Thoracic aorta (tissue), 2 donors: ENCODE measurements at regions not wholly inside any gene's neighbourhood (a gene's known extent, or its start where the extent isn't known, plus 50 kb on each side); places are given as distances from the start of the nearest gene placed in this dataset.

Experiments used
- ATAC-seq: fragments of 150-250 bp; one replicate; pipeline ENCODE4 v1.8.0; 2017; ENCODE audit warnings: low read depth; ENCODE audit not compliant: insufficient number of reproducible peaks, low FRiP score
- DNase-seq: peaks from one replicate; pipeline ENCODE4 v3.0.0-alpha.2; 2020; ENCODE audit warnings: low spot score
- H3K27ac ChIP-seq, 2 donors: fragments of 200-600 bp; sonication (generic); 1 replicate in 1 of 2; 2 replicates in 1 of 2; pipeline ENCODE4 v1.5.1; 2016; ENCODE audit warnings: mild to moderate bottlenecking in 2 of 2, moderate library complexity in 2 of 2
- H3K27me3 ChIP-seq: fragments of 200-600 bp; sonication (generic); replicated peaks from 2 replicates; pipeline ENCODE4 v1.6.0; 2016; ENCODE audit warnings: mild to moderate bottlenecking; ENCODE audit not compliant: insufficient read depth
- H3K36me3 ChIP-seq: fragments of 200-600 bp; sonication (generic); one replicate; pipeline ENCODE4 v1.5.1; 2016
- H3K4me1 ChIP-seq, 2 donors: fragments of 200-600 bp; sonication (generic); 1 replicate in 1 of 2; 2 replicates in 1 of 2; pipeline versions ENCODE4 v1.5.1 to v1.6.0; 2016; ENCODE audit warnings: low read depth in 2 of 2, mild to moderate bottlenecking in 1 of 2; ENCODE audit not compliant: control insufficient read depth in 1 of 2
- H3K4me3 ChIP-seq: fragments of 200-600 bp; sonication (generic); 2 replicates; pipeline ENCODE4 v1.5.1; 2016; ENCODE audit warnings: mild to moderate bottlenecking
- H3K9me3 ChIP-seq: fragments of 200-600 bp; sonication (generic); 2 replicates; pipeline ENCODE4 v1.5.1; 2016
- CTCF ChIP-seq: fragments of 200-600 bp; sonication (generic); IDR thresholded peaks from one replicate; pipeline ENCODE4 v1.5.1; 2019; ENCODE audit warnings: antibody characterized with exemption

GRCh38 chr3:87082796-87083440 is 92.0 kb upstream of the VGLL3 start:
- peak overlapping the region; percentile 39 for H3K4me3 ChIP-seq
- DNase-seq (no peak), ATAC-seq (peak; percentile 90)
- H3K36me3 ChIP-seq, result no peaks in the 10 kb centered on the region
- no peaks in the 10 kb centered on the region for H3K27me3 ChIP-seq
- H3K9me3 ChIP-seq, result no peaks in the 10 kb centered on the region
- H3K4me1 ChIP-seq, result no peaks in the 10 kb centered on the region
- no peak overlapping the region for H3K27ac ChIP-seq
- TF ChIP-seq CTCF, result peak; percentile 60

- ATAC-seq, result no peak
- Histone ChIP-seq H3K4me3 (no peak overlapping the region), H3K27ac (no peak overlapping the region), H3K36me3 (no peaks in the 10 kb centered on the region), H3K9me3 (no peaks in the 10 kb centered on the region), H3K27me3 (no peaks in the 10 kb centered on the region), H3K4me1 (no peaks in the 10 kb centered on the region)
- DNase-seq, result no peak
- no peak for TF ChIP-seq CTCF
Observed at GRCh38 chr3:87077355-87077754, 86.4 kb upstream of the VGLL3 start.

- DNase-seq (no peak), ATAC-seq (no peak)
- TF ChIP-seq CTCF, result no peak
- Histone ChIP-seq H3K9me3 (no peaks in the 10 kb centered on the region), H3K27ac (no peak overlapping the region), H3K4me3 (no peak overlapping the region), H3K4me1 (no peaks in the 10 kb centered on the region), H3K27me3 (no peaks in the 10 kb centered on the region), H3K36me3 (no peaks in the 10 kb centered on the region)
Observed at GRCh38 chr3:87076946-87077345, 86.0 kb upstream of the VGLL3 start.

- no peaks in the 10 kb centered on the region for H3K4me1 ChIP-seq
- DNase-seq (no peak), ATAC-seq (no peak)
- TF ChIP-seq CTCF, result no peak
- no peaks in the 10 kb centered on the region for H3K36me3 ChIP-seq
- no peak overlapping the region for H3K27ac ChIP-seq
- no peaks in the 10 kb centered on the region for H3K9me3 ChIP-seq
- no peaks in the 10 kb centered on the region for H3K27me3 ChIP-seq
- no peak overlapping the region for H3K4me3 ChIP-seq
Observed at GRCh38 chr3:87073496-87074145, 82.7 kb upstream of the VGLL3 start.

GRCh38 chr3:87072446-87072845 is 81.5 kb upstream of the VGLL3 start:
- no peak for ATAC-seq
- H3K4me3 ChIP-seq, result no peak overlapping the region
- no peaks in the 10 kb centered on the region for H3K9me3 ChIP-seq
- no peak for TF ChIP-seq CTCF
- no peaks in the 10 kb centered on the region for H3K27me3 ChIP-seq
- no peaks in the 10 kb centered on the region for H3K36me3 ChIP-seq
- H3K27ac ChIP-seq, result no peak overlapping the region
- H3K4me1 ChIP-seq, result no peaks in the 10 kb centered on the region
- no peak for DNase-seq
